GDM1 (cell line): ENCODE measurements at regions not wholly inside any gene's neighbourhood (a gene's known extent, or its start where the extent isn't known, plus 50 kb on each side); places are given as distances from the start of the nearest gene placed in this dataset.

Experiments used
- DNase-seq: peaks from one replicate; lab custom pipeline; 2025; lab: John Stamatoyannopoulos, UW

- DNase-seq = no peak
These were observed 53.9 kb upstream of the CTLA4 start for GRCh38 chr2:203813684-203814083.

GRCh38 chr2:203814661-203815540, 52.7 kb upstream of the CTLA4 start:
- peak; percentile 15 for DNase-seq

- no peak for DNase-seq
These were observed 52.1 kb upstream of the CTLA4 start for GRCh38 chr2:203815541-203815898.

- DNase-seq = no peak
These were observed 50.4 kb upstream of the CTLA4 start for GRCh38 chr2:203817147-203817546.
